HEK293 (cell line): ENCODE measurements at regions not wholly inside any gene's neighbourhood (a gene's known extent, or its start where the extent isn't known, plus 50 kb on each side); places are given as distances from the start of the nearest gene placed in this dataset.

Experiments
- CTCF ChIA-PET: fragments of 350-600 bp; formaldehyde crosslinking; extraction: SDS; loops from one replicate; lab custom pipeline; 2021; ENCODE audit warnings: antibody characterized with exemption; lab: Yijun Ruan, JAX
- POLR2A ChIA-PET: fragments of 300-600 bp; formaldehyde crosslinking; extraction: SDS; loops from one replicate; lab custom pipeline; 2020; ENCODE audit warnings: antibody characterized with exemption, inconsistent platforms; lab: Yijun Ruan, JAX
- H3K27ac ChIP-seq: fragments of 200-500 bp; sonication (Bioruptor generic); 2 replicates; pipeline ENCODE4 v1.5.1; 2014; ENCODE audit warnings: low read depth, low read length, control low read depth, inconsistent platforms; ENCODE audit errors: extremely low read depth
- H3K36me3 ChIP-seq, 2 experiments: fragments of 200-500 bp in 1 of 2; sonication (Bioruptor generic) in 1 of 2; 1 replicate in 1 of 2; 2 replicates in 1 of 2; pipeline ENCODE4 v1.5.1; 2014 to 2017; ENCODE audit warnings: inconsistent platforms in 2 of 2, low read length in 2 of 2; ENCODE audit not compliant: control insufficient read depth in 2 of 2, insufficient read depth in 1 of 2
- H3K4me1 ChIP-seq: fragments of 200-500 bp; sonication (Bioruptor generic); 2 replicates; pipeline ENCODE4 v1.5.1; 2014; ENCODE audit warnings: mild to moderate bottlenecking, low read length, inconsistent platforms; ENCODE audit not compliant: control insufficient read depth, insufficient read depth
- H3K4me3 ChIP-seq: 2 replicates; pipeline ENCODE4 v1.5.1; 2011; ENCODE audit warnings: low read depth, mild to moderate bottlenecking, control low read depth, low read length, moderate library complexity
- H3K9me3 ChIP-seq: fragments of 200-500 bp; sonication (Bioruptor generic); 2 replicates; pipeline ENCODE4 v1.5.1; 2014; ENCODE audit warnings: low read depth, low read length, inconsistent platforms; ENCODE audit not compliant: control insufficient read depth, insufficient read depth
- BCL11B ChIP-seq: fragments of 450-650 bp; formaldehyde crosslinking; IDR thresholded peaks from 2 replicates; pipeline ENCODE4 v1.5.1; 2016; ENCODE audit warnings: low read depth, missing biosample characterization, missing genetic modification characterization
- INSM2 ChIP-seq: fragments of 450-650 bp; formaldehyde crosslinking; IDR thresholded peaks from 2 replicates; pipeline ENCODE4 v1.5.1; 2016; ENCODE audit warnings: missing biosample characterization, missing genetic modification characterization
- SP3 ChIP-seq: fragments of 450-650 bp; formaldehyde crosslinking; IDR thresholded peaks from 2 replicates; pipeline ENCODE4 v1.5.1; 2016; ENCODE audit warnings: missing biosample characterization, missing genetic modification characterization
- TRIM28 ChIP-seq: IDR thresholded peaks from 2 replicates; pipeline ENCODE4 v1.6.1; 2011; ENCODE audit warnings: low read length, control low read depth, borderline replicate concordance
- WT1 ChIP-seq: fragments of 450-650 bp; formaldehyde crosslinking; IDR thresholded peaks from 2 replicates; pipeline ENCODE4 v1.5.1; 2016; ENCODE audit warnings: missing biosample characterization, missing genetic modification characterization
- ZBTB48 ChIP-seq: fragments of 450-650 bp; formaldehyde crosslinking; IDR thresholded peaks from 2 replicates; pipeline ENCODE4 v1.5.1; 2016; ENCODE audit warnings: missing biosample characterization, missing genetic modification characterization
- ZBTB6 ChIP-seq: fragments of 450-650 bp; formaldehyde crosslinking; IDR thresholded peaks from 2 replicates; pipeline ENCODE4 v1.5.1; 2017; ENCODE audit warnings: missing biosample characterization, missing genetic modification characterization
- ZBTB7A ChIP-seq: fragments of 450-650 bp; formaldehyde crosslinking; IDR thresholded peaks from 2 replicates; pipeline ENCODE4 v1.5.1; 2016; ENCODE audit warnings: low read depth, missing biosample characterization, missing genetic modification characterization
- ZFP3 ChIP-seq: fragments of 450-650 bp; formaldehyde crosslinking; IDR thresholded peaks from 2 replicates; pipeline ENCODE4 v1.5.1; 2016; ENCODE audit warnings: low read depth, missing biosample characterization, missing genetic modification characterization
- ZNF112 ChIP-seq: fragments of 450-650 bp; formaldehyde crosslinking; IDR thresholded peaks from 2 replicates; pipeline ENCODE4 v1.5.0; 2017; ENCODE audit warnings: missing biosample characterization, missing genetic modification characterization
- ZNF132 ChIP-seq: fragments of 450-650 bp; formaldehyde crosslinking; IDR thresholded peaks from 2 replicates; pipeline ENCODE4 v1.5.1; 2017; ENCODE audit warnings: missing biosample characterization, missing genetic modification characterization, borderline replicate concordance
- ZNF175 ChIP-seq: fragments of 450-650 bp; formaldehyde crosslinking; IDR thresholded peaks from 2 replicates; pipeline ENCODE4 v1.5.1; 2016; ENCODE audit warnings: missing biosample characterization, missing genetic modification characterization
- ZNF221 ChIP-seq: fragments of 450-650 bp; formaldehyde crosslinking; IDR thresholded peaks from 2 replicates; pipeline ENCODE4 v1.5.1; 2017; ENCODE audit warnings: missing biosample characterization, missing genetic modification characterization, borderline replicate concordance
- ZNF239 ChIP-seq: fragments of 450-650 bp; formaldehyde crosslinking; IDR thresholded peaks from 2 replicates; pipeline ENCODE4 v1.5.1; 2016; ENCODE audit warnings: missing biosample characterization, missing genetic modification characterization
- ZNF426 ChIP-seq: fragments of 450-650 bp; formaldehyde crosslinking; IDR thresholded peaks from 2 replicates; pipeline ENCODE4 v1.5.1; 2017; ENCODE audit warnings: missing biosample characterization, missing genetic modification characterization, mild to moderate bottlenecking, inconsistent platforms, moderate library complexity
- ZNF449 ChIP-seq: fragments of 450-650 bp; formaldehyde crosslinking; IDR thresholded peaks from 2 replicates; pipeline ENCODE4 v1.5.1; 2017; ENCODE audit warnings: missing biosample characterization, mild to moderate bottlenecking, missing genetic modification characterization, moderate library complexity
- ZNF513 ChIP-seq: fragments of 450-650 bp; IDR thresholded peaks from 2 replicates; pipeline ENCODE4 v1.5.1; 2018; ENCODE audit warnings: missing biosample characterization, missing genetic modification characterization
- ZNF561 ChIP-seq: fragments of 450-650 bp; IDR thresholded peaks from 2 replicates; pipeline ENCODE4 v1.5.1; 2018; ENCODE audit warnings: missing biosample characterization, missing genetic modification characterization, borderline replicate concordance
- ZNF610 ChIP-seq: fragments of 450-650 bp; formaldehyde crosslinking; IDR thresholded peaks from 2 replicates; pipeline ENCODE4 v1.5.1; 2016; ENCODE audit warnings: missing biosample characterization, missing genetic modification characterization, borderline replicate concordance
- ZNF626 ChIP-seq: fragments of 450-650 bp; sonication (Bioruptor Pico); formaldehyde crosslinking; IDR thresholded peaks from 2 replicates; pipeline ENCODE4 v1.5.1; 2018; ENCODE audit warnings: missing biosample characterization, missing genetic modification characterization, inconsistent platforms
- ZNF645 ChIP-seq: fragments of 450-650 bp; formaldehyde crosslinking; IDR thresholded peaks from 2 replicates; pipeline ENCODE4; 2016; ENCODE audit warnings: missing biosample characterization, missing genetic modification characterization
- ZNF654 ChIP-seq: fragments of 450-650 bp; formaldehyde crosslinking; IDR thresholded peaks from 2 replicates; pipeline ENCODE4 v1.5.1; 2016; ENCODE audit warnings: low read depth, missing biosample characterization, missing genetic modification characterization
- ZNF704 ChIP-seq: fragments of 450-650 bp; formaldehyde crosslinking; IDR thresholded peaks from 2 replicates; pipeline ENCODE4 v1.5.1; 2016; ENCODE audit warnings: missing biosample characterization, missing genetic modification characterization
- ZNF747 ChIP-seq: fragments of 450-650 bp; formaldehyde crosslinking; IDR thresholded peaks from 2 replicates; pipeline ENCODE4 v1.5.1; 2016; ENCODE audit warnings: missing biosample characterization, missing genetic modification characterization
- ZNF768 ChIP-seq: fragments of 450-650 bp; formaldehyde crosslinking; IDR thresholded peaks from 2 replicates; pipeline ENCODE4 v1.5.1; 2018; ENCODE audit warnings: missing biosample characterization, mild to moderate bottlenecking, missing genetic modification characterization
- ZNF837 ChIP-seq: fragments of 450-650 bp; formaldehyde crosslinking; IDR thresholded peaks from 2 replicates; pipeline ENCODE4 v1.5.1; 2016; ENCODE audit warnings: missing biosample characterization, missing genetic modification characterization

DNA sequence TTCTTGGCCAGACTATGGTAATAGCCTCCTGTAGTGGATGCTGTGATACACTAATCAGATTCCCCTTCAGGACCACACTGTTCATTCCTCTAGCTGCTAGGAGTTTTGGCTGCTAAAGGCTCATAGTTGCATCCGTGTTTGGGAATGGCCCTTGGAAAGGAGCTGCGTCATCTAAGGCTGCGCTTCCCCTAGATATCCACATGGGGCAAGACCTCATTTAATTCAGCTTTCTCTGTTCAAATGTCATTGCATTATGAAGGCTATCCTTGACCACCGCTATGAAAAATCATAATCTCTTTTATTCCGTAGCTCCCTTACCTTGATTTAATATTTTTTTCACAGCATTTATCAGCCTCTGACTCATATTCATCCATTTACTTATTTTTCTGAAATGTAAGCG lies 258.3 kb upstream of the NR4A3 start:
- POLR2A ChIA-PET = no interaction called here
- H3K9me3 ChIP-seq = no peaks in the 10 kb centered on the region
- no peaks in the 10 kb centered on the region for H3K4me1 ChIP-seq
- H3K27ac ChIP-seq = no peak overlapping the region
- CTCF ChIA-PET = interaction anchor here (0.5 to 1.3 kb wide), 5 partner anchors 9 to 104 kb away, joined by 3 to 4 read pairs (median 3); no protein-coding TSS in a partner anchor
- no peak overlapping the region for H3K4me3 ChIP-seq
- no peaks in the 10 kb centered on the region for H3K36me3 ChIP-seq
- TF ChIP-seq ZBTB7A (tag by site-specific recombination) (no peak), WT1 (no peak), ZNF426 (no peak), ZNF175 (tag by site-specific recombination) (no peak), ZNF704 (tag by site-specific recombination) (no peak), ZNF747 (no peak), INSM2 (tag by site-specific recombination) (no peak), ZNF610 (no peak), SP3 (tag by site-specific recombination) (no peak), ZNF654 (tag by site-specific recombination) (no peak), ZNF513 (tag by site-specific recombination) (no peak), ZNF221 (no peak), ZNF561 (no peak), ZBTB6 (tag by site-specific recombination) (no peak), ZNF645 (tag by site-specific recombination) (no peak), ZNF132 (tag by site-specific recombination) (no peak)

GRCh38 chr9:99565203-99565602 lies 256.5 kb upstream of the NR4A3 start:
- H3K36me3 ChIP-seq = no peaks in the 10 kb centered on the region
- H3K4me3 ChIP-seq = no peak overlapping the region
- ChIA-PET CTCF (interaction anchor here (1.3 kb wide), 1 partner anchor 9 kb away, joined by 4 read pairs; no protein-coding TSS in a partner anchor), POLR2A (no interaction called here)
- H3K27ac ChIP-seq = no peak overlapping the region
- no peaks in the 10 kb centered on the region for H3K4me1 ChIP-seq
- no peaks in the 10 kb centered on the region for H3K9me3 ChIP-seq
- no peak for TF ChIP-seq ZBTB48 (tag by site-specific recombination)
- no peak for TF ChIP-seq ZNF239
- no peak for TF ChIP-seq ZNF768 (tag by site-specific recombination)
- TF ChIP-seq ZNF837 (tag by site-specific recombination) = no peak
- TF ChIP-seq ZNF626 (tag by site-specific recombination) = no peak
- no peak for TF ChIP-seq ZFP3
- TF ChIP-seq ZNF561 = no peak
- no peak for TF ChIP-seq ZNF449
- TF ChIP-seq TRIM28 = no peak
- no peak for TF ChIP-seq BCL11B (tag by site-specific recombination)
- TF ChIP-seq ZNF112 (tag by site-specific recombination) = no peak
- TF ChIP-seq ZBTB6 (tag by site-specific recombination) = no peak
